LNCaP clone FGC (cell line): ENCODE measurements at regions not wholly inside any gene's neighbourhood (a gene's known extent, or its start where the extent isn't known, plus 50 kb on each side); places are given as distances from the start of the nearest gene placed in this dataset.

Experiments
- DNase-seq: peaks from one replicate; pipeline ENCODE4 v3.0.0-alpha.2; 2011; ENCODE audit warnings: low read depth
- H3K4me3 ChIP-seq: 2 replicates; pipeline ENCODE4 v1.5.1; 2011; ENCODE audit warnings: mild to moderate bottlenecking, low read depth, low read length, control low read depth
- TF ChIP-seq, protein P1 (sequence below): IDR thresholded peaks from 2 replicates; pipeline ENCODE4 v1.5.1; 2012; ENCODE audit warnings: mild to moderate bottlenecking; ENCODE audit not compliant: control insufficient read depth, insufficient read depth; ENCODE audit errors: extremely low read depth

GRCh38 chr5:175116466-175117048, 327.4 kb downstream of the DRD1 start:
- TF ChIP-seq, protein P1, sequence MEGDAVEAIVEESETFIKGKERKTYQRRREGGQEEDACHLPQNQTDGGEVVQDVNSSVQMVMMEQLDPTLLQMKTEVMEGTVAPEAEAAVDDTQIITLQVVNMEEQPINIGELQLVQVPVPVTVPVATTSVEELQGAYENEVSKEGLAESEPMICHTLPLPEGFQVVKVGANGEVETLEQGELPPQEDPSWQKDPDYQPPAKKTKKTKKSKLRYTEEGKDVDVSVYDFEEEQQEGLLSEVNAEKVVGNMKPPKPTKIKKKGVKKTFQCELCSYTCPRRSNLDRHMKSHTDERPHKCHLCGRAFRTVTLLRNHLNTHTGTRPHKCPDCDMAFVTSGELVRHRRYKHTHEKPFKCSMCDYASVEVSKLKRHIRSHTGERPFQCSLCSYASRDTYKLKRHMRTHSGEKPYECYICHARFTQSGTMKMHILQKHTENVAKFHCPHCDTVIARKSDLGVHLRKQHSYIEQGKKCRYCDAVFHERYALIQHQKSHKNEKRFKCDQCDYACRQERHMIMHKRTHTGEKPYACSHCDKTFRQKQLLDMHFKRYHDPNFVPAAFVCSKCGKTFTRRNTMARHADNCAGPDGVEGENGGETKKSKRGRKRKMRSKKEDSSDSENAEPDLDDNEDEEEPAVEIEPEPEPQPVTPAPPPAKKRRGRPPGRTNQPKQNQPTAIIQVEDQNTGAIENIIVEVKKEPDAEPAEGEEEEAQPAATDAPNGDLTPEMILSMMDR, result no peak
- H3K4me3 ChIP-seq, result no peak overlapping the region
- no peak for DNase-seq

DNA sequence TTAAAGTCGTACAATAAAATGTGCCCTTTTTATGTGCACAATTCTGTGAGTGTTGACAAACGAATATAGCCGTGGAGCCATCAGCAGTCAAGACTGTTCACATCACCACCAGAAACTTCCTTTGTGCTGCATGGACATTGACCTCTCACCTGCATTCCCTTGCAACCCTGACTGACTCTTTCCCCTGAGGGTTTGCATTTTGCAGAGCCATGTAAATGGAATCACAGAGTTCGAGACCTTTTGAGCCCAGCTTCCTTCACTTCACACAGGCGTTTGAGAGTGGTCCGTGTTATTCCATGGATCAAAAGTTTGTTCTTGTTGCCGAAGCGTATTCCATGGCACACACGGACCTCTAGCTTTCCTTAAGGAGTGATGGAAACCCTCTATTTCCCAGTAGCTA, 328.2 kb downstream of the DRD1 start:
- no peak for DNase-seq
- H3K4me3 ChIP-seq, result no peak overlapping the region
- TF ChIP-seq, protein P1, result no peak

- no peak for DNase-seq
- TF ChIP-seq, protein P1, result no peak
- no peak overlapping the region for H3K4me3 ChIP-seq
These were observed 330.0 kb downstream of the DRD1 start for GRCh38 chr5:175113947-175114346.

DNA sequence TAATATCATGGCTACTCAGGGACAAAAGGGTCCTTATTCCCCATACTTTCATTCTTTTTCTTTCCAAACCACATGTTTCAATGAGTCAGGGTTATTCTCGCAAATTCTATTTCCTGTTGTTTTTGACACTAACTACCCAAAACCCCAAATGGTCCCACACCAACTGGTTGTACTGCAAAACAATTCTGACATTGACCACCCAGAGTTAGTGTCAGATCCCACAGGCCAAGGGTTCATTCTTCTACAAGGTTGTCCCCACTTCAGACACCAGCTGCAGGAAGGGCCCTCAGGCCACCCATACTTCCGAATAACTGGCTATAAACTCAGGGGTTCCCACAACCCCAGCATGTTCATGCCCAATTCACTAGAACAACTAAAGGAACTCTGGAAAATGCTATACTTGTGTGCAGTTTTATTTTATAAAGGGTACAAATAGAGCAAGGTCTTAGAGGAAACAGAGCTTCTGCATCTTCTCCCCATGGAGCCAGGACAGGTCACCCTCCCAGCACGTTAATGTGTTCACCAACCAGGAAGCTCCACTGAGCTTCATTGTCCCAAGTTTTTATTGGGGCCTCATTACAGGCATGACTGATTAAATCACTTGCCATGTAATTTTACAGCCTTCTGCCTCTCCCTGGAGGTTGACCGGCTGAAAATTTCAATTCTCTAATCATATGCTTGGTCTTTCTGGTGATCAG, 334.8 kb downstream of the DRD1 start:
- no peak overlapping the region for H3K4me3 ChIP-seq
- TF ChIP-seq, protein P1, result no peak
- no peak for DNase-seq

GRCh38 chr5:175107865-175108264, 336.1 kb downstream of the DRD1 start:
- TF ChIP-seq, protein P1, result no peak
- DNase-seq, result peak; percentile 30
- H3K4me3 ChIP-seq, result no peak overlapping the region

- TF ChIP-seq, protein P1, result no peak
- H3K4me3 ChIP-seq, result no peak overlapping the region
- peak; percentile 17 for DNase-seq
These were observed 336.9 kb downstream of the DRD1 start for GRCh38 chr5:175107028-175107588.
